HG03571 (cell line): ENCODE measurements at regions not wholly inside any gene's neighbourhood (a gene's known extent, or its start where the extent isn't known, plus 50 kb on each side); places are given as distances from the start of the nearest gene placed in this dataset.
"Not testable (repeated sequence)": the region's sequence is repeated elsewhere in the genome, so short reads cannot be mapped to it uniquely, and the experiment has no call there.

Experiments
- ATAC-seq: cut with Tn5 transposase; IDR thresholded peaks from one replicate; pipeline ENCODE4 v1.9.1; 2021; ENCODE audit not compliant: unreplicated experiment

DNA sequence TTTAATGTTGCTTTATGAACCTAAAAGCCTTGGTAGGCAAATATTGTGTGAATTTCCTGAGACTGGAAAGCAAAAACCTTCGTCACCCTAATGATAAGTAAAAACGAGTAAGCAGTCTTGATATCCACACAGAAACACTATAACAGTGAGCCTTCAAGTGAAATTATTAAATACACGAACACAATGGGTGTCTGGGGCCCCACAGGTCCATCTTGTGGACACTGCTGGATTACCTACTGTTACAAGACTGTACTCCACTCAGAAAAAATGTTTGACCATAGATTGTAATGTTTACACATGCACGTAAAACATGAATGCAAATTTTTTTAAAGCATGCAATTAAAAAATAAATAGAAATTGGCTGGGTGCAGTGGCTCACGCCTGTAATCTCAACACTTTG, 466.9 kb downstream of the CD83 start:
- no peak for ATAC-seq

DNA sequence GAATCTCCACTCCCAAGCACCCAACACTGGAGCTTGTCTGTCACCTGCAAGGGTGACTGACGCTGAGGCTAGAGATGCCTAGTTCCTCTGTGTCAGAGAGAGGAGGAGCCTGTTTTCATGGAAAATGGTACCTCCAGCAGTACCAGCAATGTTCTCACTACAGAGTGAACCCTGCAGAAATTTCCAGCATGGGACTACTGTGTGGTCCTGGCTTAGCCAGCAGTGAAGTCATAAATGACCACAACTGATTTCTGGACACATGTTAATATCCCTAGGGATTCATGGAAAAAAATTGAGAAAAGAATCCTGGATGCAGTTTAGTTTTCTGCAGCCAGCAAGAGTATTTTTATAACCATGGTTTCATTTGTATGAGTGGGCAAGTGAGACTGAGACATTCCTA, 468.1 kb downstream of the CD83 start:
- ATAC-seq = no peak

DNA sequence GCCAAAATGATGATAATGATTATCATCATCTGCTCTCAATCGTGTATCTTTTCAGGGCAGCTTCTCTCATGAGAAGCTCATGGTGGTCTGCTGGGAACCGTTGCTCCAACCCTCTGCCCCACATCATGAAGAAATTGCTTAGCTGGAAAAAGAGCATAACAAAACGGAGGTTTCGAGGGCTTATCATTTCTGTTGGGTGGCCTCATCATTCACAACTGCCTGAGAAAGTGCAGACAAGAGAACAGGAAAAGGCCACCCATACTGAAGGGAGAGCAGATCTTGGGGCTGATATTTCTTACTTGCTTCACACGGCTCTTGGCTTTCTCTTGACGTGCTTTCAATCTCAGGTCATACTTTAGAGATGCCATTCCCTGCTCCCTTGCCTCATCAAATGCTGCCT, 471.6 kb downstream of the CD83 start:
- no peak for ATAC-seq

DNA sequence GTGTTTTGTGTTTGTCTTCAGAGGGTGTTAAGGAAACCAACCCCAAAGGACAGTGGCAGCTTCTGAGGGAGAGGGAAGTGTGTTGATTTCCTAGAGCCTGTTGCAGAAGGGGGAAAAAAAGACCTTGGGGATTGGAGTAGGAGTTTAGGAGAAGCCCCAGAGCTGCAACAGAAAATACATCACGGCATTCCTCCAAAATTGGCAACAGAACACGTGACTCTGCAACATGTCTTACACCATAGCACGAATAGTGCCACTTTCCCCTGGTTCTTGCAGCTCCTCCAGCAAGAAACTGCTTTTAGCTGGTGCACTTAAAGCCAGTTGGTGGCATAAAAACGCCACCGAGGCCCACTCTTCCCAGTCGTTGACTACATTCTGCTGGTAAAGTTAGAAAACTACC, 473.0 kb downstream of the CD83 start:
- no peak for ATAC-seq

GRCh38 chr6:14591998-14592397, 474.4 kb downstream of the CD83 start:
- ATAC-seq = no peak

GRCh38 chr6:14593286-14593685, 475.7 kb downstream of the CD83 start:
- ATAC-seq = no peak

GRCh38 chr6:14595751-14596150, 478.2 kb downstream of the CD83 start:
- no peak for ATAC-seq

GRCh38 chr6:14596410-14596809, 478.8 kb downstream of the CD83 start:
- ATAC-seq = no peak

- no peak for ATAC-seq
Observed at GRCh38 chr6:14597090-14597489, 479.5 kb downstream of the CD83 start.

GRCh38 chr6:14598017-14598864, 480.7 kb downstream of the CD83 start:
- ATAC-seq = no peak

DNA sequence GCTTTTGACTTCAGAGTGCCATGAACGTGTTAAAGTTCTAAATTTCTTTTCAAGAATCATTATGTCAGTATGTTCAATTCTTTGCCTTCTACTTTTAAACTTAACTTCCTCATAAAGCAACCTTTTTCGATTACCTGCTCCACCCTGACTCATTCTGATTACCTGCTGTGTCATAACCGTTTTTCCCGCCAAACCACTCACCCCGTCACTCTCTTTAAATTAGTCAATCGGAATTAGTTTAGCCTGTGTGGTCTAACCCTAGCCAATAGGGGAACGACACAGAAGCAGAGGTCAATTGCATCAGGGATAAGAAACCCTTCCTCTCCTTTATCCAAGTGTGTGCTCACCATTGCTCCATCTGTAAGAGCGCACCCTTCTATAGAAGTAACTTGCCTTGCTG, 482.7 kb downstream of the CD83 start:
- not testable (repeated sequence) for ATAC-seq

GRCh38 chr6:14601490-14601889, 483.9 kb downstream of the CD83 start:
- no peak for ATAC-seq

GRCh38 chr6:14606353-14606752, 488.8 kb downstream of the CD83 start:
- no peak for ATAC-seq

- ATAC-seq = no peak
Observed at GRCh38 chr6:14610141-14610540, 492.6 kb downstream of the CD83 start.

GRCh38 chr6:14612016-14612980, 494.7 kb downstream of the CD83 start:
- ATAC-seq = no peak

GRCh38 chr6:14614631-14615030, 497.1 kb downstream of the CD83 start:
- no peak for ATAC-seq

DNA sequence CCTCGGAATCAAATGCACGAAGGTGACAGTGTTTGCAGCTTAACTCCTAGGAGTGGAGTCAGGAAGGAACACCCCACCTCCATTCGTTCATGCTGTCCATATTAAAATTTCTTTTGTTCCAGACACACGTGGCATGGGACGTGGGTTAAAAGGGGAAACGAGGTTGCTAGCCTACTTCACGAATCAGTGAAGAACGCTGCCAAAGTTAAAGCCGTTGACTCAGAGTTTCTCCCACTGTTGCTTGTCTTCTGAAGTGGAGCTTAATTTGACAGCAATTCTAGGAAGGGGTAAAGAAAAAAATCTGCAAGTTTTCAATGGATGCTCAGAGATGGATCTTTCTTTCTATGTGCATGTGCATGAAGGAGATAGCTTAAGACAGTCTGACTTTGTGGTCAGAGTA, 499.1 kb downstream of the CD83 start:
- no peak for ATAC-seq

GRCh38 chr6:14618759-14619418, 501.3 kb downstream of the CD83 start:
- no peak for ATAC-seq

GRCh38 chr6:14619419-14619781, 501.8 kb downstream of the CD83 start:
- ATAC-seq = no peak

DNA sequence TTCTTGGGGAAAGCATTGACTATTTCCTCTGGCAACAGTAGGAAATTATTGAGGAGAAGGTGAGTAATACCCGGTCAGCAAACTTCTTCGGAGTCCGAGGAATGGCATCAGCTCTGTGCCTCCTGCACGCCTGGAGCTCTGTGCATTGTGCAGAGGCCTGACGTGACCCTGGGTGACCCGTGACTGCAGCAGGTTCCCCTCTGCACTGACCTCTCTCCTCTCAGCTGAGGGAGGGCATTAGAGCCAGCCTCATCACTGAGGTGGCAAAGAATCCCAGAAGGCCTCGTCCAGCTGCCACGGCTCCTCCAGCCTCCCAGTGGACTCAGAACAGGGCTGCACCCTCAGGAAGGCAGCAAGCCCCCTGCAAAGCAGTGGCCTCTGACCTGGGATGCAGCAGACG, 502.9 kb downstream of the CD83 start:
- ATAC-seq = no peak

- no peak for ATAC-seq
Observed at GRCh38 chr6:14621518-14621917, 503.9 kb downstream of the CD83 start.
